A549 (cell line): ENCODE measurements at regions not wholly inside any gene's neighbourhood (a gene's known extent, or its start where the extent isn't known, plus 50 kb on each side); places are given as distances from the start of the nearest gene placed in this dataset.
"Not testable (repeated sequence)": the region's sequence is repeated elsewhere in the genome, so short reads cannot be mapped to it uniquely, and the experiment has no call there.

Experiments
- ATAC-seq, 2 experiments: fragments of 200-7000 bp in 1 of 2; fragments of >200 bp in 1 of 2; cut with Nextera tagmentation in 1 of 2; cut with Tn5 transposase in 1 of 2; 3 replicates each; pipeline versions ENCODE4 v1.8.0 to v1.9.1; 2018 to 2020; ENCODE audit warnings: mild to moderate bottlenecking in 1 of 2, moderate library complexity in 1 of 2
- CTCF ChIA-PET: fragments of 300-600 bp; sonication (Branson Sonifier 250); formaldehyde crosslinking; extraction: SDS; loops from one replicate; lab custom pipeline; 2021; ENCODE audit warnings: antibody characterized with exemption, inconsistent platforms; lab: Yijun Ruan, JAX
- POLR2A ChIA-PET: fragments of 350-600 bp; formaldehyde crosslinking; extraction: SDS; loops from one replicate; lab custom pipeline; 2021; ENCODE audit warnings: antibody characterized with exemption, inconsistent platforms; lab: Yijun Ruan, JAX
- DNase-seq, 2 experiments: peaks; one replicate each; pipeline versions ENCODE4 v3.0.0 to v3.0.0-alpha.2; 2011 to 2016; ENCODE audit warnings: low read depth in 1 of 2, low spot score in 1 of 2
- FAIRE-seq: peaks from 2 replicates; lab custom pipeline; 2011; peaks lifted over from hg19 to GRCh38; lab: Jason Lieb, UNC
- H3K27ac ChIP-seq, 2 experiments: fragments of >200 bp; sonication (Bioruptor Twin); formaldehyde crosslinking; 3 replicates each; pipeline ENCODE4 v1.5.1; 2016 to 2017
- H3K4me1 ChIP-seq: fragments of >200 bp; sonication (Bioruptor Twin); formaldehyde crosslinking; 3 replicates; pipeline ENCODE4 v1.6.1; 2016
- H3K4me2 ChIP-seq: fragments of >200 bp; sonication (Bioruptor Twin); formaldehyde crosslinking; 3 replicates; pipeline ENCODE4 v1.6.1; 2016
- H3K4me3 ChIP-seq: fragments of >200 bp; sonication (Bioruptor Twin); formaldehyde crosslinking; 3 replicates; pipeline ENCODE4 v1.5.1; 2016
- H3K9me3 ChIP-seq: fragments of >200 bp; sonication (Bioruptor Twin); formaldehyde crosslinking; 3 replicates; pipeline ENCODE4 v1.6.1; 2016
- BHLHE40 ChIP-seq: IDR thresholded peaks from 2 replicates; pipeline ENCODE4 v1.6.1; 2012; ENCODE audit warnings: low read depth, low read length, inconsistent platforms
- CBX8 ChIP-seq: fragments of 200-600 bp; sonication (generic); IDR thresholded peaks from 2 replicates; pipeline ENCODE4 v1.6.1; 2016
- CHD4 ChIP-seq: fragments of 200-600 bp; sonication (generic); IDR thresholded peaks from 2 replicates; pipeline ENCODE4 v1.6.1; 2016; ENCODE audit warnings: antibody characterized with exemption, mild to moderate bottlenecking, borderline replicate concordance
- EHF ChIP-seq: fragments of 250-450 bp; sonication (Bioruptor Pico); IDR thresholded peaks from 2 replicates; pipeline ENCODE4 v1.5.0; 2020; ENCODE audit warnings: mild to moderate bottlenecking
- HDAC2 ChIP-seq: fragments of 200-600 bp; sonication (generic); IDR thresholded peaks from 2 replicates; pipeline ENCODE4 v1.6.1; 2016
- HEYL ChIP-seq: fragments of 250-450 bp; sonication (Bioruptor Pico); IDR thresholded peaks from 2 replicates; pipeline ENCODE4 v1.8.0; 2021; ENCODE audit warnings: mild to moderate bottlenecking, moderate library complexity
- JUNB ChIP-seq: fragments of >200 bp; sonication (Bioruptor Twin); formaldehyde crosslinking; IDR thresholded peaks from 2 replicates; pipeline ENCODE4 v1.6.1; 2016
- KDM5A ChIP-seq: fragments of 200-600 bp; sonication (generic); IDR thresholded peaks from 2 replicates; pipeline ENCODE4 v1.6.1; 2016; ENCODE audit warnings: antibody characterized with exemption, mild to moderate bottlenecking
- MAZ ChIP-seq: fragments of 150-350 bp; IDR thresholded peaks from 2 replicates; pipeline ENCODE4 v1.6.1; 2014; ENCODE audit warnings: antibody characterized with exemption, low read depth, low read length, borderline replicate concordance
- NR3C1 ChIP-seq: fragments of >200 bp; sonication (Bioruptor Twin); formaldehyde crosslinking; IDR thresholded peaks from 3 replicates; pipeline ENCODE4 v1.6.1; 2017
- PHF8 ChIP-seq: fragments of 200-600 bp; sonication (generic); IDR thresholded peaks from 2 replicates; pipeline ENCODE4 v1.6.1; 2016; ENCODE audit warnings: low read depth, mild to moderate bottlenecking, antibody characterized with exemption, moderate library complexity, borderline replicate concordance
- POLR2A ChIP-seq: IDR thresholded peaks from 2 replicates; pipeline ENCODE4 v1.6.1; 2012; ENCODE audit warnings: mild to moderate bottlenecking, low read length
- RFX5 ChIP-seq: fragments of 450-650 bp; IDR thresholded peaks from 2 replicates; pipeline ENCODE4 v1.7.1; 2014; ENCODE audit warnings: antibody characterized with exemption, mild to moderate bottlenecking, moderate library complexity
- SMC3 ChIP-seq: fragments of >200 bp; sonication (Bioruptor Twin); formaldehyde crosslinking; IDR thresholded peaks from 3 replicates; pipeline ENCODE4 v1.6.1; 2018; ENCODE audit warnings: inconsistent platforms
- SREBF2 ChIP-seq: fragments of 450-650 bp; IDR thresholded peaks from 2 replicates; pipeline ENCODE4 v1.6.1; 2014; ENCODE audit warnings: mild to moderate bottlenecking, moderate library complexity
- TFCP2L1 ChIP-seq: fragments of 250-450 bp; sonication (Bioruptor Pico); IDR thresholded peaks from 2 replicates; pipeline ENCODE4 v1.5.0; 2021; ENCODE audit warnings: mild to moderate bottlenecking
- TP53 ChIP-seq: fragments of 250-450 bp; sonication (Bioruptor Pico); IDR thresholded peaks from 2 replicates; pipeline ENCODE4 v1.5.0; 2021; ENCODE audit warnings: mild to moderate bottlenecking, moderate library complexity
- USF2 ChIP-seq: fragments of 450-650 bp; IDR thresholded peaks from 2 replicates; pipeline ENCODE4 v1.6.1; 2014; ENCODE audit warnings: antibody characterized with exemption
- ZC3H11A ChIP-seq: fragments of 450-650 bp; IDR thresholded peaks from 2 replicates; pipeline ENCODE4 v1.6.1; 2014; ENCODE audit warnings: antibody characterized with exemption, mild to moderate bottlenecking
- ZFP36 ChIP-seq: fragments of 450-650 bp; IDR thresholded peaks from 2 replicates; pipeline ENCODE4 v1.6.1; 2014; ENCODE audit warnings: borderline replicate concordance; ENCODE audit not compliant: partially characterized antibody
- ZNF302 ChIP-seq: fragments of 250-450 bp; sonication (Bioruptor Pico); IDR thresholded peaks from 2 replicates; pipeline ENCODE4 v1.9.0; 2021; ENCODE audit warnings: inconsistent platforms, mild to moderate bottlenecking, moderate library complexity
- WGBS: methylation state at CpG from one replicate; pipeline ENCODE4 v1.1.6; 2017; ENCODE audit errors: missing lambda C conversion rate; 5-methylcytosine and 5-hydroxymethylcytosine counted together

- WGBS = 0% methylated on average over 1 of the region's 1 CpG
- no peak overlapping the region for H3K4me2 ChIP-seq
- ChIA-PET CTCF (no interaction called here), POLR2A (no interaction called here)
- no peak for TF ChIP-seq EHF (CRISPR knock-in tag)
- no peak for TF ChIP-seq ZC3H11A
- no peak for TF ChIP-seq ZFP36
- no peak for TF ChIP-seq HDAC2
- no peak for TF ChIP-seq RFX5
- TF ChIP-seq JUNB = no peak
- TF ChIP-seq SMC3 = no peak
- no peak for TF ChIP-seq ZNF302 (CRISPR knock-in tag)
- no peaks in the 10 kb centered on the region for H3K4me1 ChIP-seq
- no peak overlapping the region for H3K27ac ChIP-seq
- H3K4me3 ChIP-seq = no peak overlapping the region
- DNase-seq = no peak
- no peak for ATAC-seq
- FAIRE-seq = peak; percentile 18
- no peaks in the 10 kb centered on the region for H3K9me3 ChIP-seq
These were observed 257.8 kb downstream of the TEX13C start for GRCh38 chrX:125577479-125577878.

- DNase-seq (no peak), FAIRE-seq (peak; percentile 32), ATAC-seq (no peak)
- ChIA-PET POLR2A (no interaction called here), CTCF (no interaction called here)
- no peaks in the 10 kb centered on the region for H3K4me1 ChIP-seq
- no peak overlapping the region for H3K4me2 ChIP-seq
- H3K4me3 ChIP-seq = no peak overlapping the region
- H3K9me3 ChIP-seq = no peaks in the 10 kb centered on the region
- H3K27ac ChIP-seq = no peak overlapping the region
- TF ChIP-seq PHF8 = no peak
- TF ChIP-seq SMC3 = no peak
- no peak for TF ChIP-seq NR3C1
- TF ChIP-seq BHLHE40 = no peak
- TF ChIP-seq CBX8 = no peak
- no peak for TF ChIP-seq ZC3H11A
- TF ChIP-seq CHD4 = no peak
- no peak for TF ChIP-seq TFCP2L1
- no peak for TF ChIP-seq USF2
- TF ChIP-seq KDM5A = no peak
- TF ChIP-seq HEYL (CRISPR knock-in tag) = no peak
- TF ChIP-seq POLR2A = no peak
These were observed 284.8 kb downstream of the TEX13C start for GRCh38 chrX:125604448-125604847.

- no peak overlapping the region for H3K4me2 ChIP-seq
- H3K9me3 ChIP-seq = no peaks in the 10 kb centered on the region
- no peak overlapping the region for H3K4me3 ChIP-seq
- no peaks in the 10 kb centered on the region for H3K4me1 ChIP-seq
- DNase-seq (no peak), ATAC-seq (no peak), FAIRE-seq (peak; percentile 7)
- ChIA-PET POLR2A (no interaction called here), CTCF (no interaction called here)
- no peak overlapping the region for H3K27ac ChIP-seq
- no peak for TF ChIP-seq SREBF2
- TF ChIP-seq MAZ = no peak
- TF ChIP-seq TP53 = no peak
- WGBS = 5% methylated on average over 2 of the region's 2 CpGs
These were observed 285.5 kb downstream of the TEX13C start for GRCh38 chrX:125605145-125605544.

- H3K4me1 ChIP-seq, H3K4me2 ChIP-seq, H3K4me3 ChIP-seq, DNase-seq, H3K9me3 ChIP-seq, H3K27ac ChIP-seq, FAIRE-seq, POLR2A ChIA-PET, CTCF ChIA-PET, ATAC-seq: not testable (repeated sequence)
- WGBS = 59% methylated on average over 18 of the region's 29 CpGs
These were observed 295.1 kb downstream of the TEX13C start for GRCh38 chrX:125614591-125615343.
